Trophoblast cell (in vitro differentiated cells and primary cell): ENCODE measurements at regions not wholly inside any gene's neighbourhood (a gene's known extent, or its start where the extent isn't known, plus 50 kb on each side); places are given as distances from the start of the nearest gene placed in this dataset.
A peak's percentile ranks its signal among the peaks of the same experiment; 100 is the strongest.
"Not testable (repeated sequence)": the region's sequence is repeated elsewhere in the genome, so short reads cannot be mapped to it uniquely, and the experiment has no call there.

ENCODE experiments used
- DNase-seq, 2 donors: peaks; one replicate each; pipeline ENCODE4 v3.0.0-alpha.2; 2016
- H2AFZ ChIP-seq: 2 replicates; pipeline ENCODE4 v1.6.1; 2013; ENCODE audit warnings: low read length, moderate library complexity, mild to moderate bottlenecking; ENCODE audit not compliant: insufficient read depth, poor library complexity
- H2AK5ac ChIP-seq: 2 replicates; pipeline ENCODE4 v1.6.1; 2013; ENCODE audit warnings: mild to moderate bottlenecking, low read length
- H2BK120ac ChIP-seq: 2 replicates; pipeline ENCODE4 v1.6.1; 2013; ENCODE audit warnings: low read length, mild to moderate bottlenecking, moderate library complexity; ENCODE audit not compliant: insufficient read depth, poor library complexity
- H2BK12ac ChIP-seq: 2 replicates; pipeline ENCODE4 v1.6.1; 2013; ENCODE audit warnings: mild to moderate bottlenecking, low read length, moderate library complexity
- H2BK5ac ChIP-seq: 2 replicates; pipeline ENCODE4 v1.6.1; 2013; ENCODE audit warnings: low read length, low read depth, moderate library complexity, mild to moderate bottlenecking; ENCODE audit not compliant: poor library complexity
- H3K14ac ChIP-seq: 2 replicates; pipeline ENCODE4 v1.6.1; 2013; ENCODE audit warnings: mild to moderate bottlenecking, low read length
- H3K18ac ChIP-seq: 2 replicates; pipeline ENCODE4 v1.6.1; 2013; ENCODE audit warnings: mild to moderate bottlenecking, low read length
- H3K23ac ChIP-seq: 2 replicates; pipeline ENCODE4 v1.6.1; 2013; ENCODE audit warnings: low read length
- H3K27ac ChIP-seq: 2 replicates; pipeline ENCODE4 v1.5.1; 2013; ENCODE audit warnings: low read depth, mild to moderate bottlenecking, inconsistent platforms, low read length, moderate library complexity
- H3K27me3 ChIP-seq: 2 replicates; pipeline ENCODE4 v1.6.1; 2013; ENCODE audit warnings: inconsistent platforms, mild to moderate bottlenecking, low read length, moderate library complexity; ENCODE audit not compliant: insufficient read depth
- H3K36me3 ChIP-seq, 2 experiments: 1 replicate in 1 of 2; 2 replicates in 1 of 2; pipeline ENCODE4 v1.6.1; 2013; ENCODE audit warnings: low read length in 2 of 2, mild to moderate bottlenecking in 2 of 2, moderate library complexity in 1 of 2; ENCODE audit not compliant: insufficient read depth in 2 of 2, control insufficient read depth in 1 of 2
- H3K4ac ChIP-seq: 2 replicates; pipeline ENCODE4 v1.6.1; 2013; ENCODE audit warnings: low read depth, mild to moderate bottlenecking, low read length, moderate library complexity
- H3K4me1 ChIP-seq, 2 experiments: 1 replicate in 1 of 2; 2 replicates in 1 of 2; pipeline ENCODE4 v1.6.1; 2013; ENCODE audit warnings: low read length in 2 of 2, mild to moderate bottlenecking in 2 of 2, moderate library complexity in 1 of 2; ENCODE audit not compliant: insufficient read depth in 2 of 2, control insufficient read depth in 1 of 2
- H3K4me2 ChIP-seq: 2 replicates; pipeline ENCODE4 v1.6.1; 2013; ENCODE audit warnings: inconsistent platforms, mild to moderate bottlenecking, low read length, moderate library complexity
- H3K4me3 ChIP-seq: 2 replicates; pipeline ENCODE4 v1.5.1; 2013; ENCODE audit warnings: mild to moderate bottlenecking, low read depth, low read length, inconsistent platforms
- H3K79me1 ChIP-seq: one replicate; pipeline ENCODE4 v1.6.1; 2013; ENCODE audit warnings: low read length
- H3K79me2 ChIP-seq: 2 replicates; pipeline ENCODE4 v1.6.1; 2013; ENCODE audit warnings: low read length, mild to moderate bottlenecking; ENCODE audit not compliant: control insufficient read depth, insufficient read depth, poor library complexity
- H3K9ac ChIP-seq: 2 replicates; pipeline ENCODE4 v1.6.1; 2013; ENCODE audit warnings: mild to moderate bottlenecking, low read length
- H3K9me3 ChIP-seq: 2 replicates; pipeline ENCODE4 v1.6.1; 2013; ENCODE audit warnings: low read depth, mild to moderate bottlenecking, control low read depth, inconsistent platforms, low read length; ENCODE audit not compliant: insufficient read depth
- H4K12ac ChIP-seq: 2 replicates; pipeline ENCODE4 v1.6.1; 2013; ENCODE audit warnings: low read depth, mild to moderate bottlenecking, low read length, moderate library complexity
- H4K8ac ChIP-seq: 2 replicates; pipeline ENCODE4 v1.6.1; 2013; ENCODE audit warnings: low read depth, mild to moderate bottlenecking, low read length, moderate library complexity
- H4K91ac ChIP-seq: one replicate; pipeline ENCODE4 v1.6.1; 2013; ENCODE audit warnings: low read depth, mild to moderate bottlenecking, low read length, moderate library complexity
- WGBS: extraction: QIAGEN DNeasy Blood & Tissue Kit; methylation state at CpG from one replicate; pipeline ENCODE4 v1.1.7; 2013; ENCODE audit warnings: missing lambda C conversion rate; ENCODE audit not compliant: insufficient read length, insufficient coverage; ENCODE audit errors: extremely low coverage; 5-methylcytosine and 5-hydroxymethylcytosine counted together

DNA sequence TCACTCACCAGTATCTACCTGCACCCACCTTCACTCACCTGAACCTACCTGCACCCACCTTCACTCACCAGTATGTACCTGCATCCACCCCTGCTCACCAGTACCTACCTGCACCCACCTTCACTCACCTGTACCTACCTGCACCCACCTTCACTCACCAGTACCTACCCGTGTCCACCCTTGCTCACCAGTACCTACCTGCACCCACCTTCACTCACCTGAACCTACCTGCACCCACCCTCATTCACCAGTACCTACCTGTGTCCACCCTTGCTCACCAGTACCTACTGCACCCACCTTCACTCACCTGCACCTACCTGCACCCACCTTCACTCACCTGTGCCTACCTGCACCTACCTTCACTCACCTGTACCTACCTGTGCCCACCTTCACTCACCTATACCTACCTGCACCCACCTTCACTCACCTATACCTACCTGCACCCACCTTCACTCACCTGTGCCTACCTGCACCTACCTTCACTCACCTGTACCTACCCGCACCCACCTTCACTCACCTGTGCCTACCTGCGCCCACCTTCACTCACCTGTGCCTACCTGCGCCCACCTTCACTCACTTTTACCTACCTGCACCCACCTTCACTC, 232.1 kb upstream of the ZFP64 start:
- no CpG with 5 or more reads among the region's 4 CpGs for WGBS
- not testable (repeated sequence) for H2BK5ac ChIP-seq, H3K4me1 ChIP-seq, DNase-seq, H3K27me3 ChIP-seq, H3K9ac ChIP-seq, H4K91ac ChIP-seq, H3K4ac ChIP-seq, H2AFZ ChIP-seq, H3K14ac ChIP-seq, H2AK5ac ChIP-seq, H3K18ac ChIP-seq, H2BK12ac ChIP-seq, H3K36me3 ChIP-seq, H2BK120ac ChIP-seq, H3K79me2 ChIP-seq, H3K4me2 ChIP-seq, H3K23ac ChIP-seq, H4K8ac ChIP-seq, H3K9me3 ChIP-seq, H4K12ac ChIP-seq, H3K27ac ChIP-seq, H3K79me1 ChIP-seq
- peak overlapping the region; percentile 39 for H3K4me3 ChIP-seq

DNA sequence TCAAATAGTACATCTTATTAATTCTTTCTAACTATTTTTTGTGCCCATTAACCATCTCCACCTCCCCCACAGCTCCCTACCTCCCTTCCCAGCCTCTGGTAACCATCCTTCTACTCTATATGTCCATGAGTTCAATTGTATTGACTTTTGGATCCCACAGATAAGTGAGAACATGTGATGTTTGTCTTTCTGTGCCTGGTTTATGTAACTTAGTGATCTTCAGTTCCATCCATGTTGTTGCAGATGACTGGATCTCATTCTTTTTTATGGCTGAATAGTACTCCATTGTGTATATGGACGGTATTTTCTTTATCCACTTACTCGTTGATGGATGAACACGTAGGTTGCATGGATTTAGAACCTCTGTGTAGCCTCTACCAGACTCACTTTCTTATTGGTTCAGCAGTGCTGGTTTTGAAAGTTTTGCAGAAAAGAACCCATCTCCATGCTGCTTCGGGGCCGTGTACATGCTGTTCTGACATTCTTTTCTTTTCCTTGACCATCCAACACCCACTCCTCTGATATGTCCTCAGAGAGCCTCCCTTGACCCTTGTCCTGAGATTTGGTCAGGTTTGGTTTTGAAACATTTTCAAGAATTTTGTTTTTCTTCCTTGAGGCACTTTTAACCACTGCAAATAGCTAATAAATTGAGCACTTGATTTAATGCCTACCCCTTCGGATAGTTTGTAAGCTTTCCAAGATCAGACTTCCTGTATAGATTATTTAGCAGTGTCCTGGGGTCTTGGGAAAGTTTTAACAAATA, 231.2 kb upstream of the ZFP64 start:
- no peak overlapping the region for H4K8ac ChIP-seq
- no peak overlapping the region for H2AFZ ChIP-seq
- H3K79me2 ChIP-seq = no peaks in the 10 kb centered on the region
- no peak overlapping the region for H3K9ac ChIP-seq
- H2BK12ac ChIP-seq = no peak overlapping the region
- H3K9me3 ChIP-seq = peaks cover 5% of the 10 kb centered on the region
- no peaks in the 10 kb centered on the region for H3K79me1 ChIP-seq
- H2BK120ac ChIP-seq = no peak overlapping the region
- no peak for DNase-seq
- H3K4me2 ChIP-seq = no peak overlapping the region
- no peak overlapping the region for H2AK5ac ChIP-seq
- H4K12ac ChIP-seq = no peak overlapping the region
- H3K14ac ChIP-seq = no peak overlapping the region
- no CpG with 5 or more reads among the region's 6 CpGs for WGBS
- H3K27ac ChIP-seq = no peak overlapping the region
- no peak overlapping the region for H3K4ac ChIP-seq
- H3K4me1 ChIP-seq = no peaks in the 10 kb centered on the region
- H3K4me3 ChIP-seq = no peak overlapping the region
- H3K23ac ChIP-seq = no peak overlapping the region
- no peak overlapping the region for H3K18ac ChIP-seq
- H3K27me3 ChIP-seq = no peaks in the 10 kb centered on the region
- H3K36me3 ChIP-seq = no peaks in the 10 kb centered on the region
- H4K91ac ChIP-seq = no peak overlapping the region
- H2BK5ac ChIP-seq = no peak overlapping the region

DNA sequence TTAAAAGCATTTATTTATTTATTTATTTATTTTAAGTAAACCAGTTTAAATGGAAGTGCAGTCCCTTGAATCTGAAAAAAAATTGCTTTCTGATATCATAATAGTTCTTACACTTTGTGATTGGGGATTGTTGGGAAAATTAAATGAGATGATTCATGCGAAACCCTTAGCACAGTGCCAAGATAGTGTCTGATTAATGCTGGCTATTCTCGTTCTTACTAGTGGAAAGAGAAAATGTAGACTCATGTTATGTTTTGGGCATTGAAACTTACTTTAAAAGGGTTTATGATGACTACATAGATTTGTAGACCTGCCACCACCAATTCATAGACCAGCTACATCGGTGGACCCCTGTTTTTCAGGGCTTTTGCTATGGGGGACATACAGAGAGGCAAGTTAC, 229.2 kb upstream of the ZFP64 start:
- Histone ChIP-seq H3K79me2 (no peaks in the 10 kb centered on the region), H3K23ac (no peak overlapping the region), H2BK12ac (no peak overlapping the region), H2AFZ (no peak overlapping the region), H4K91ac (no peak overlapping the region), H2BK120ac (no peak overlapping the region), H3K27me3 (no peaks in the 10 kb centered on the region), H2BK5ac (no peak overlapping the region), H3K9me3 (peaks cover 5% of the 10 kb centered on the region), H3K14ac (no peak overlapping the region), H2AK5ac (no peak overlapping the region), H4K8ac (no peak overlapping the region), H3K36me3 (no peaks in the 10 kb centered on the region), H4K12ac (no peak overlapping the region), H3K4me3 (no peak overlapping the region), H3K4me2 (no peak overlapping the region), H3K79me1 (no peaks in the 10 kb centered on the region), H3K18ac (no peak overlapping the region), H3K9ac (no peak overlapping the region), H3K4ac (no peak overlapping the region), H3K27ac (no peak overlapping the region), H3K4me1 (no peaks in the 10 kb centered on the region)
- DNase-seq = no peak
- no CpG with 5 or more reads among the region's 3 CpGs for WGBS

DNA sequence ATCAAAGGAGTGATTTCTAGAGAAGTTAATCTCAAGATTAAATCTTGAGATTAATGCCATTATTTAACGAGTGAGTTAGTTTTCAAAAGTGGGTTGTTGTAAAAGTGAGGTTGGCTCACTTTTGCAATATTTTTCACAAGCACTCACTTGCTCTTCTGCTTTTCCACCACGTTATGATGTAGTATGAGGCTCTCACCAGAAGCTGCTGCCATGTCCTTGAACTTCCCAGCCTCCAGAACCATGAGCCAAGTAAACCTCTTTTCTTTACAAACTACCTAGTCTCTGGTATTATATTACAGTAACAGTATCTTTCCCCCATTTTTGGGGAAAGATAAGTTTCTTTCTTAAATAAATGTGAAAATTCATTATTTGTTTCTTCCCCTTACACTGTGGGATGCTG, 227.6 kb upstream of the ZFP64 start:
- Histone ChIP-seq H4K91ac (no peak overlapping the region), H3K4me2 (no peak overlapping the region), H2AK5ac (no peak overlapping the region), H2BK5ac (no peak overlapping the region), H3K27me3 (no peaks in the 10 kb centered on the region), H3K9me3 (peaks cover 5% of the 10 kb centered on the region), H3K18ac (no peak overlapping the region), H2BK120ac (no peak overlapping the region), H3K79me2 (no peaks in the 10 kb centered on the region), H2BK12ac (no peak overlapping the region), H2AFZ (no peak overlapping the region), H3K4me1 (no peaks in the 10 kb centered on the region), H4K8ac (no peak overlapping the region), H3K9ac (no peak overlapping the region), H3K79me1 (no peaks in the 10 kb centered on the region), H3K27ac (no peak overlapping the region), H3K14ac (no peak overlapping the region), H4K12ac (no peak overlapping the region), H3K23ac (no peak overlapping the region), H3K36me3 (no peaks in the 10 kb centered on the region), H3K4me3 (no peak overlapping the region), H3K4ac (no peak overlapping the region)
- no CpG with 5 or more reads among the region's 2 CpGs for WGBS
- no peak for DNase-seq
